Esophagus squamous epithelium (tissue), 4 donors: ENCODE measurements at regions not wholly inside any gene's neighbourhood (a gene's known extent, or its start where the extent isn't known, plus 50 kb on each side); places are given as distances from the start of the nearest gene placed in this dataset.

ENCODE experiments used
- CTCF ChIP-seq, 6 experiments: fragments of 450-650 bp in 4 of 6; fragments of 200-600 bp in 2 of 6; sonication (generic) in 2 of 6; IDR thresholded peaks; one replicate each; pipeline ENCODE4 v1.5.1; 2016 to 2019; ENCODE audit warnings: antibody characterized with exemption in 6 of 6, mild to moderate bottlenecking in 4 of 6, moderate library complexity in 4 of 6
- POLR2A ChIP-seq, 4 donors: fragments of 450-650 bp; IDR thresholded peaks; one replicate each; pipeline ENCODE4 v1.6.1; 2017; ENCODE audit warnings: antibody characterized with exemption in 4 of 4, mild to moderate bottlenecking in 4 of 4, moderate library complexity in 3 of 4

- TF ChIP-seq CTCF (IDR thresholded peaks at IDR 0.05) (no peak), POLR2A (IDR thresholded peaks at IDR 0.05) (no peak)
These were observed 230.7 kb upstream of the CDH5 start for GRCh38 chr16:66135838-66136237.
